ENCODE measurements at regions not wholly inside any gene's neighbourhood (a gene's known extent, or its start where the extent isn't known, plus 50 kb on each side); places are given as distances from the start of the nearest gene placed in this dataset.
"Not testable (repeated sequence)": the region's sequence is repeated elsewhere in the genome, so short reads cannot be mapped to it uniquely, and the experiment has no call there.

- no peak for DNase-seq (ENCODE audit: low read depth in 6 of 9, low spot score in 9 of 9)
- Histone ChIP-seq H3K9me3 (ENCODE audit: control insufficient read depth in 2 of 2, insufficient read depth in 1 of 2, low read length in 1 of 2) (no peaks in the 10 kb centered on the region), H3K36me3 (ENCODE audit: control insufficient read depth in 2 of 2, insufficient read depth in 2 of 2, low read length in 1 of 2) (no peaks in the 10 kb centered on the region), H3K27me3 (ENCODE audit: control insufficient read depth in 2 of 2, insufficient read depth in 1 of 2, low read length in 1 of 2) (no peaks in the 10 kb centered on the region), H3K4me1 (ENCODE audit: control insufficient read depth in 2 of 2, insufficient read depth in 2 of 2, low read length in 2 of 2) (no peaks in the 10 kb centered on the region), H3K4me3 (ENCODE audit: low read length in 2 of 2) (no peak overlapping the region), H3K27ac (ENCODE audit: low read depth in 1 of 2, low read length in 1 of 2) (no peak overlapping the region)
- WGBS, result 89% methylated on average over 4 of the region's 4 CpGs
Measured at GRCh38 chr7:94307399-94308048, 87.2 kb upstream of the COL1A2 start.

DNA sequence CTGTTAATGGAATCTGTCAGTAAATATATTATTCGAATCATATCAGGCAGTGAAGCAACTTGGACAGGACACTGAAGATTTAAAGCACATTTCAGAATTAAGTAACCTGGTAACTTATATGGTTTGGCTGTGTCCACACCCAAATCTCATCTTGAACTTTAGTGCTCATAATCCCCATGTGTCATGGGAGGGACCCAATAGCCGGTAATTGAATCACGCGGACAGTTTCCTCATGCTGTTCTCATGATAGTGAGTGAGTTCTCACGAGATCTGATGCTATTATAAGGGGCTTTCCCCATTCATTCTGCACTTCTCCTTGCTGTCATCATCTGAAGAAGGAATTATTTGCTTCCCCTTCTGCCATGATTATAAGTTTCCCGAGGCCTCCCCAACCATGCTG lies 83.2 kb upstream of the COL1A2 start:
- no peak overlapping the region for H3K4me3 ChIP-seq (ENCODE audit: low read length in 2 of 2)
- H3K4me1 ChIP-seq (ENCODE audit: control insufficient read depth in 2 of 2, insufficient read depth in 2 of 2, low read length in 2 of 2), result no peaks in the 10 kb centered on the region
- H3K9me3 ChIP-seq (ENCODE audit: control insufficient read depth in 2 of 2, insufficient read depth in 1 of 2, low read length in 1 of 2), result no peaks in the 10 kb centered on the region
- H3K27ac ChIP-seq (ENCODE audit: low read depth in 1 of 2, low read length in 1 of 2), result no peak overlapping the region
- 93% methylated on average over 6 of the region's 6 CpGs for WGBS
- no peaks in the 10 kb centered on the region for H3K27me3 ChIP-seq (ENCODE audit: control insufficient read depth in 2 of 2, insufficient read depth in 1 of 2, low read length in 1 of 2)
- no peak for DNase-seq (ENCODE audit: low read depth in 6 of 9, low spot score in 9 of 9)
- no peaks in the 10 kb centered on the region for H3K36me3 ChIP-seq (ENCODE audit: control insufficient read depth in 2 of 2, insufficient read depth in 2 of 2, low read length in 1 of 2)

DNA sequence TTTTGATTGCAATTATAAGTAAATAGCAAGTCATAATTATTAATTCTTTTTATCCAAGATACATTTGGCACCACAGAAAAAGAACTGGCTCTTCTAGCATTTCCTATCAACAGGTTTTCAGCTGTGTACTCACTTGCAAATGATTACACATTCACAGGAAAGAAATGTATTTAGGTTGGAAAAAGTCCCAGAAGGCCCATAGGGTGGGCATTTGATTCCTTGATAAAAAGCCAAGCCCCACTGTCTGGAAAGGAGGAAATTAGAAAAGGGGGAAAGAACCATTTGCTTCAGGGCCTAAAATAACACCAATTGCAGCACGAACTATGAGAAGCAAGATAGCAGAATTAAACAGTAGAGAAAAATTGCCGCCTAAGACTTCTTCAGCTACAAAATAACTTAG lies 80.8 kb upstream of the COL1A2 start:
- Histone ChIP-seq H3K36me3 (ENCODE audit: control insufficient read depth in 2 of 2, insufficient read depth in 2 of 2, low read length in 1 of 2) (no peaks in the 10 kb centered on the region), H3K4me3 (ENCODE audit: low read length in 2 of 2) (no peak overlapping the region)
- 91% methylated on average over 2 of the region's 2 CpGs for WGBS

DNA sequence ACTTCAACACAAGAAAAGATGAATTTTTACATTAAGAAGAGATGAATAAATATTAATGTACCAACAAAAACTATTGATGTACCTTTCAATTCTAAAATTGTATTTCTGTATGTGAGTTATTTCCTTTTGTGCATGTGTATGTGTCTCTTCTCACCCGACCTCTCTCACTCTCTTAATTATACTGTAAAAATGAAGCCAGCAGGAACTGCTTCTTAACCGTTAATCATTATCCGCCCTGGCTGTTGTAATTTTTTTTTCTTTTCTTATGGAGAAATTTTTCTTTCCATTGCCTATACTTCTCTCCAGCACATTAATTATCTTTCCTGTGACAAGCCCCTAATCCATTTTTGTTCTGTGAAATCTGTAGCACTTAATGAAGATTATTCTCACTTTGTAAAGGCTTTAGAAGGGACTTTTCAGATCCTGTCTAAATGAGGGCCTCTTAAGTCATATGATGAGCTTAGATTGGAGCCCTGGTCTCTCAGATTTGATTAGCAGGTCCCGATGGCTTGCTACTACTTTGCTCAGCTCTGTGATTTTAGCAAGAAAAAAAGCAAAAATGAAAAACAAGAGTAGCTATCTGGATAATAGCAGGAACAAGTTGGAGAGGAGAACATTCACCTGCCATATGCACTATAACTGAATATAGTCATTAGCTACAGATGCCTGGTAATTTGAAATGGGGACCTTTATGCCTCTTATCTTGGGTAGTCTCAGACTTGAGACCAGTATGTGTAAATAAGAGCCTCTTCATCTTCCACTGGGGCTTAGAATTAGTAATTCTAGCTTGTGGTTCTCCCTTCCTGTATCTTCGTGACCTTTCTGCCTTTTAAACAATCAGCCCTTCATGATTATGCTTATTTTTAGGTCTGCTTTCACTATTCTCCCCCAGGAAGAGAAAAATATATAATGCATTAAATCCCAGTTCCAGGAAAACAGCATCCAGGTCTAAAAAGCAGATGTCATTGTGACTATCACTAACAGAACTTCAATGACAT lies 80.0 kb upstream of the COL1A2 start:
- Histone ChIP-seq H3K27ac (ENCODE audit: low read depth in 1 of 2, low read length in 1 of 2) (no peak overlapping the region), H3K9me3 (ENCODE audit: control insufficient read depth in 2 of 2, insufficient read depth in 1 of 2, low read length in 1 of 2) (no peaks in the 10 kb centered on the region), H3K36me3 (ENCODE audit: control insufficient read depth in 2 of 2, insufficient read depth in 2 of 2, low read length in 1 of 2) (no peaks in the 10 kb centered on the region), H3K27me3 (ENCODE audit: control insufficient read depth in 2 of 2, insufficient read depth in 1 of 2, low read length in 1 of 2) (no peaks in the 10 kb centered on the region), H3K4me3 (ENCODE audit: low read length in 2 of 2) (no peak overlapping the region), H3K4me1 (ENCODE audit: control insufficient read depth in 2 of 2, insufficient read depth in 2 of 2, low read length in 2 of 2) (no peaks in the 10 kb centered on the region)
- WGBS, result 91% methylated on average over 5 of the region's 5 CpGs
- no peak for DNase-seq (ENCODE audit: low read depth in 6 of 9, low spot score in 9 of 9)

More for the DNA sequence above, 80.8 kb upstream of the COL1A2 start:
- DNase-seq (ENCODE audit: low read depth in 6 of 9, low spot score in 9 of 9), result no peak
- no peaks in the 10 kb centered on the region for H3K27me3 ChIP-seq (ENCODE audit: control insufficient read depth in 2 of 2, insufficient read depth in 1 of 2, low read length in 1 of 2)
- no peaks in the 10 kb centered on the region for H3K4me1 ChIP-seq (ENCODE audit: control insufficient read depth in 2 of 2, insufficient read depth in 2 of 2, low read length in 2 of 2)
- no peak overlapping the region for H3K27ac ChIP-seq (ENCODE audit: low read depth in 1 of 2, low read length in 1 of 2)
- H3K9me3 ChIP-seq (ENCODE audit: control insufficient read depth in 2 of 2, insufficient read depth in 1 of 2, low read length in 1 of 2), result no peaks in the 10 kb centered on the region

DNA sequence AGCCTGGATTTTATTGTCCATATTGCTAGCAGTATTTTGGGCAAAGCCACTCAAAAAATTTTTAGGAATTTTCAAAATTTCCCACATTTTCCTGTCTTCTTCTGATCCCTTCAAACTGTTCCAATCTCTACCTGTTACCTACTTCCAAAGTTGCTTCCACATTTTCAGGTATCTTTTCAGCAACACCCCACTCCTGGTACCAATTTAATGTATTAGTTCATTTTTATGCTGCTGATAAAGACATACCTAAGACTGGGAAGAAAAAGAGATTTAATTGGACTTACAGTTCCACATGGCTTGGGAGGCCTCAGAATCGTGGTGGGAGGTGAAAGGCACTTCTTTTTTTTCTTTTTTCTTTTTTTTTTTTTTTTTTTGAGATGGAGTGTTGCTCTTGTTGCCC lies 73.6 kb upstream of the COL1A2 start:
- H3K4me1 ChIP-seq (ENCODE audit: control insufficient read depth in 2 of 2, insufficient read depth in 2 of 2, low read length in 2 of 2); H3K27ac ChIP-seq (ENCODE audit: low read depth in 1 of 2, low read length in 1 of 2); H3K4me3 ChIP-seq (ENCODE audit: low read length in 2 of 2); H3K36me3 ChIP-seq (ENCODE audit: control insufficient read depth in 2 of 2, insufficient read depth in 2 of 2, low read length in 1 of 2); H3K27me3 ChIP-seq (ENCODE audit: control insufficient read depth in 2 of 2, insufficient read depth in 1 of 2, low read length in 1 of 2); DNase-seq (ENCODE audit: low read depth in 6 of 9, low spot score in 9 of 9): not testable (repeated sequence)
- H3K9me3 ChIP-seq (ENCODE audit: control insufficient read depth in 2 of 2, insufficient read depth in 1 of 2, low read length in 1 of 2), result peaks cover 0 to 17% of the 10 kb centered on the region in 2 donors
- WGBS, result 91% methylated on average over 1 of the region's 1 CpG

DNA sequence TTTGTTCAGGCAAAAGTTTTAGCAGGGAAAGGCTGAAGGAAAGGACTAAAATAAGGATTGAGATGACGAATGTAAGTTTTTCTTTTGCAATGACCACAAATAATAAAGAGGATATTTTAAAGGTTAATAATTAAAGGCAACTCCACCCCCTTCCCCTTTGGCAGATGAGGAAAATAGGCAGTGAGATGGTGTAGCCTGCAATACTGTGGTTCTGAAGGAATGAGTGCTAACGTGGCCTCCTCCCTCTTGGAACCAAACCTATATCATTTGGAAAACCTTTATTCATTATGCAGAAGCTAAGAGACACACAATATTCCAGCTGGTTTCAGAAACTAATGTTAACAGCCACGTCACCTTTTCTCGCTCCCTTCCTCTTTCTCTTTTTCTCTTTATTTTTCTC lies 70.9 kb upstream of the COL1A2 start:
- DNase-seq (ENCODE audit: low read depth in 6 of 9, low spot score in 9 of 9), result no peak
- Histone ChIP-seq H3K9me3 (ENCODE audit: control insufficient read depth in 2 of 2, insufficient read depth in 1 of 2, low read length in 1 of 2) (peaks cover 0 to 17% of the 10 kb centered on the region in 2 donors), H3K4me1 (ENCODE audit: control insufficient read depth in 2 of 2, insufficient read depth in 2 of 2, low read length in 2 of 2) (no peaks in the 10 kb centered on the region), H3K27ac (ENCODE audit: low read depth in 1 of 2, low read length in 1 of 2) (no peak overlapping the region), H3K27me3 (ENCODE audit: control insufficient read depth in 2 of 2, insufficient read depth in 1 of 2, low read length in 1 of 2) (no peaks in the 10 kb centered on the region), H3K4me3 (ENCODE audit: low read length in 2 of 2) (no peak overlapping the region), H3K36me3 (ENCODE audit: control insufficient read depth in 2 of 2, insufficient read depth in 2 of 2, low read length in 1 of 2) (no peaks in the 10 kb centered on the region)
- WGBS, result 87% methylated on average over 4 of the region's 4 CpGs

- Histone ChIP-seq H3K27ac (ENCODE audit: low read depth in 1 of 2, low read length in 1 of 2) (no peak overlapping the region), H3K4me3 (ENCODE audit: low read length in 2 of 2) (no peak overlapping the region), H3K4me1 (ENCODE audit: control insufficient read depth in 2 of 2, insufficient read depth in 2 of 2, low read length in 2 of 2) (no peaks in the 10 kb centered on the region), H3K27me3 (ENCODE audit: control insufficient read depth in 2 of 2, insufficient read depth in 1 of 2, low read length in 1 of 2) (no peaks in the 10 kb centered on the region), H3K36me3 (ENCODE audit: control insufficient read depth in 2 of 2, insufficient read depth in 2 of 2, low read length in 1 of 2) (no peaks in the 10 kb centered on the region), H3K9me3 (ENCODE audit: control insufficient read depth in 2 of 2, insufficient read depth in 1 of 2, low read length in 1 of 2) (peaks cover 0 to 17% of the 10 kb centered on the region in 2 donors)
- WGBS, result 92% methylated on average over 2 of the region's 2 CpGs
- no peak for DNase-seq (ENCODE audit: low read depth in 6 of 9, low spot score in 9 of 9)
Measured at GRCh38 chr7:94324380-94325121, 70.1 kb upstream of the COL1A2 start.

- WGBS, result 97% methylated on average over 3 of the region's 3 CpGs
- Histone ChIP-seq H3K36me3 (ENCODE audit: control insufficient read depth in 2 of 2, insufficient read depth in 2 of 2, low read length in 1 of 2) (no peaks in the 10 kb centered on the region), H3K4me1 (ENCODE audit: control insufficient read depth in 2 of 2, insufficient read depth in 2 of 2, low read length in 2 of 2) (no peaks in the 10 kb centered on the region), H3K4me3 (ENCODE audit: low read length in 2 of 2) (no peak overlapping the region), H3K27me3 (ENCODE audit: control insufficient read depth in 2 of 2, insufficient read depth in 1 of 2, low read length in 1 of 2) (no peaks in the 10 kb centered on the region), H3K9me3 (ENCODE audit: control insufficient read depth in 2 of 2, insufficient read depth in 1 of 2, low read length in 1 of 2) (peaks cover 0 to 15% of the 10 kb centered on the region in 2 donors), H3K27ac (ENCODE audit: low read depth in 1 of 2, low read length in 1 of 2) (no peak overlapping the region)
- DNase-seq (ENCODE audit: low read depth in 6 of 9, low spot score in 9 of 9), result no peak
Measured at GRCh38 chr7:94325122-94325475, 69.6 kb upstream of the COL1A2 start.

Data from thymus (tissue), 11 donors.